Astrocyte (in vitro differentiated cells and primary cell): ENCODE measurements at regions not wholly inside any gene's neighbourhood (a gene's known extent, or its start where the extent isn't known, plus 50 kb on each side); places are given as distances from the start of the nearest gene placed in this dataset.

Experiments
- DNase-seq: peaks from one replicate; pipeline ENCODE4 v3.0.0-alpha.2; 2010; ENCODE audit warnings: low read depth
- FAIRE-seq: peaks from 2 replicates; lab custom pipeline; 2011; peaks lifted over from hg19 to GRCh38; lab: Jason Lieb, UNC
- H2AFZ ChIP-seq: 2 replicates; pipeline ENCODE4 v1.6.0; 2012; ENCODE audit warnings: low read depth, low read length, inconsistent platforms
- H3K27ac ChIP-seq: 2 replicates; pipeline ENCODE4 v1.5.1; 2011; ENCODE audit warnings: low read depth, low read length, inconsistent platforms
- H3K27me3 ChIP-seq: 2 replicates; pipeline ENCODE4 v1.6.0; 2011; ENCODE audit warnings: low read length, inconsistent platforms; ENCODE audit not compliant: insufficient read depth
- H3K36me3 ChIP-seq: 2 replicates; pipeline ENCODE4 v1.5.1; 2011; ENCODE audit warnings: low read length, inconsistent platforms; ENCODE audit not compliant: insufficient read depth
- H3K4me1 ChIP-seq: 2 replicates; pipeline ENCODE4 v1.5.1; 2011; ENCODE audit warnings: low read length, inconsistent platforms; ENCODE audit not compliant: insufficient read depth
- H3K4me2 ChIP-seq: 2 replicates; pipeline ENCODE4 v1.6.0; 2012; ENCODE audit warnings: low read length, inconsistent platforms
- H3K4me3 ChIP-seq: 2 replicates; pipeline ENCODE4 v1.5.1; 2011; ENCODE audit warnings: low read depth, mild to moderate bottlenecking, low read length, inconsistent platforms; ENCODE audit not compliant: insufficient read depth
- H3K79me2 ChIP-seq: 2 replicates; pipeline ENCODE4 v1.6.0; 2012; ENCODE audit warnings: mild to moderate bottlenecking, low read length, inconsistent platforms; ENCODE audit not compliant: insufficient read depth
- H3K9ac ChIP-seq: 2 replicates; pipeline ENCODE4 v1.6.0; 2012; ENCODE audit warnings: mild to moderate bottlenecking, low read length, inconsistent platforms
- H3K9me3 ChIP-seq: 2 replicates; pipeline ENCODE4 v1.5.1; 2012; ENCODE audit warnings: low read depth, mild to moderate bottlenecking, low read length, inconsistent platforms; ENCODE audit not compliant: insufficient read depth
- H4K20me1 ChIP-seq: 2 replicates; pipeline ENCODE4 v1.6.0; 2012; ENCODE audit warnings: low read length, inconsistent platforms; ENCODE audit not compliant: insufficient read depth
- H3K27ac Mint-ChIP-seq: one replicate; pipeline ENCODE4 v1.8.0; 2021; ENCODE audit warnings: mild to moderate bottlenecking, mixed read lengths; ENCODE audit not compliant: unreplicated experiment
- H3K27me3 Mint-ChIP-seq: one replicate; pipeline ENCODE4 v1.8.0; 2021; ENCODE audit warnings: low read depth, mixed read lengths; ENCODE audit not compliant: unreplicated experiment
- H3K36me3 Mint-ChIP-seq: one replicate; pipeline ENCODE4 v1.8.0; 2021; ENCODE audit warnings: low read depth, mixed read lengths; ENCODE audit not compliant: unreplicated experiment
- H3K4me1 Mint-ChIP-seq: one replicate; pipeline ENCODE4 v1.8.0; 2021; ENCODE audit warnings: low read depth, mixed read lengths; ENCODE audit not compliant: unreplicated experiment
- H3K4me3 Mint-ChIP-seq: one replicate; pipeline ENCODE4 v1.8.0; 2021; ENCODE audit warnings: mild to moderate bottlenecking, moderate library complexity, mixed read lengths; ENCODE audit not compliant: unreplicated experiment
- H3K9me3 Mint-ChIP-seq: one replicate; pipeline ENCODE4 v1.8.0; 2021; ENCODE audit warnings: mild to moderate bottlenecking, mixed read lengths; ENCODE audit not compliant: unreplicated experiment
- CTCF ChIP-seq: IDR thresholded peaks from 2 replicates; pipeline ENCODE4 v1.5.1; 2011; ENCODE audit warnings: low read depth, mild to moderate bottlenecking, inconsistent platforms, low read length, moderate library complexity; ENCODE audit not compliant: insufficient read depth
- EZH2 ChIP-seq: IDR thresholded peaks from 2 replicates; pipeline ENCODE4 v1.6.1; 2012; ENCODE audit warnings: mild to moderate bottlenecking, low read length, inconsistent platforms; ENCODE audit not compliant: insufficient read depth

- H3K4me1 ChIP-seq = no peaks in the 10 kb centered on the region
- DNase-seq (no peak), FAIRE-seq (no peak)
- Mint-ChIP-seq H3K36me3 (no peaks in the 10 kb centered on the region), H3K9me3 (no peaks in the 10 kb centered on the region), H3K27ac (no peak overlapping the region), H3K4me3 (no peak overlapping the region), H3K4me1 (peaks cover 6% of the 10 kb centered on the region), H3K27me3 (no peaks in the 10 kb centered on the region)
- H3K27ac ChIP-seq = no peak overlapping the region
- H3K4me3 ChIP-seq = no peak overlapping the region
- no peaks in the 10 kb centered on the region for H4K20me1 ChIP-seq
- H3K9ac ChIP-seq = no peak overlapping the region
- H2AFZ ChIP-seq = no peak overlapping the region
- H3K27me3 ChIP-seq = no peaks in the 10 kb centered on the region
- no peaks in the 10 kb centered on the region for H3K9me3 ChIP-seq
- H3K79me2 ChIP-seq = no peaks in the 10 kb centered on the region
- H3K36me3 ChIP-seq = no peaks in the 10 kb centered on the region
- H3K4me2 ChIP-seq = no peak overlapping the region
- TF ChIP-seq EZH2 = no peak
Observed at GRCh38 chr4:136691607-136692006, 840.7 kb downstream of the PCDH18 start.

- FAIRE-seq = no peak
Observed at GRCh38 chr4:136690360-136690759, 841.9 kb downstream of the PCDH18 start.

DNA sequence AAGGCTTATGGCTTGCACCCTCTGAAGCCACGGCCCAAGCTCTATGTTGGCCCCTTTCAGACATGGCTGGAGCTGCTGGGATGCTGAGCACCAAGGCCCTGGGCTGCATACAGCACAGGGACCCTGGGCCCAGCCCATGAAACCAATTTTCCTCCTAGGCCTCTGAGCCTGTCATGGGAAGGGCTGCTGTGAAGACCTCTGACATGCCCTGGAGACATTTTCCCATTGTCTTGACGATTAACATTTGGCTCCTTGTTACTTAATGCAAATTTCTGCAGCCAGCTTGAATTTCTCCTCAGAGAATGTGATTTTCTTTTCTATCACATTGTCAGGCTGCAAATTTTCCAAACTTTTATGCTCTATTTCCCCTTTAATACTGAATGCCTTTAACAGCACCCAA is 844.7 kb downstream of the PCDH18 start:
- DNase-seq = no peak
- Histone ChIP-seq H3K9me3 (no peaks in the 10 kb centered on the region), H3K9ac (no peak overlapping the region), H2AFZ (no peak overlapping the region), H3K36me3 (no peaks in the 10 kb centered on the region), H3K79me2 (no peaks in the 10 kb centered on the region), H3K27ac (no peak overlapping the region), H3K4me1 (no peaks in the 10 kb centered on the region), H3K27me3 (no peaks in the 10 kb centered on the region), H3K4me2 (no peak overlapping the region), H3K4me3 (no peak overlapping the region), H4K20me1 (no peaks in the 10 kb centered on the region)
- no peaks in the 10 kb centered on the region for H3K36me3 Mint-ChIP-seq
- H3K27ac Mint-ChIP-seq = no peak overlapping the region
- no peak for TF ChIP-seq CTCF
- no peak for TF ChIP-seq EZH2
- no peaks in the 10 kb centered on the region for H3K9me3 Mint-ChIP-seq
- no peaks in the 10 kb centered on the region for H3K27me3 Mint-ChIP-seq
- H3K4me3 Mint-ChIP-seq = no peak overlapping the region
- no peak for FAIRE-seq
- H3K4me1 Mint-ChIP-seq = peaks cover 6% of the 10 kb centered on the region

More at GRCh38 chr4:136690360-136690759, 841.9 kb downstream of the PCDH18 start:
- peak; percentile 10 for DNase-seq
- Histone ChIP-seq H2AFZ (no peak overlapping the region), H3K4me3 (no peak overlapping the region), H3K36me3 (no peaks in the 10 kb centered on the region), H3K9ac (no peak overlapping the region), H4K20me1 (no peaks in the 10 kb centered on the region), H3K4me2 (peak overlapping the region; percentile 11), H3K79me2 (no peaks in the 10 kb centered on the region), H3K9me3 (no peaks in the 10 kb centered on the region), H3K27ac (no peak overlapping the region), H3K4me1 (no peaks in the 10 kb centered on the region), H3K27me3 (no peaks in the 10 kb centered on the region)
- no peak for TF ChIP-seq CTCF
- no peak for TF ChIP-seq EZH2
- no peak overlapping the region for H3K4me3 Mint-ChIP-seq
- H3K9me3 Mint-ChIP-seq = no peaks in the 10 kb centered on the region
- peaks cover 6% of the 10 kb centered on the region for H3K4me1 Mint-ChIP-seq
- H3K36me3 Mint-ChIP-seq = no peaks in the 10 kb centered on the region
- no peak overlapping the region for H3K27ac Mint-ChIP-seq
- no peaks in the 10 kb centered on the region for H3K27me3 Mint-ChIP-seq
